Hematopoietic multipotent progenitor cell treated with erythropoietin and hydrocortisone succinate and interleukin-3 and kit ligand, for 17 days (in vitro differentiated cells): ENCODE measurements at regions not wholly inside any gene's neighbourhood (a gene's known extent, or its start where the extent isn't known, plus 50 kb on each side); places are given as distances from the start of the nearest gene placed in this dataset.

ENCODE experiments used
- DNase-seq: peaks from one replicate; pipeline ENCODE4 v3.0.0-alpha.2; 2015; ENCODE audit warnings: low spot score

DNA sequence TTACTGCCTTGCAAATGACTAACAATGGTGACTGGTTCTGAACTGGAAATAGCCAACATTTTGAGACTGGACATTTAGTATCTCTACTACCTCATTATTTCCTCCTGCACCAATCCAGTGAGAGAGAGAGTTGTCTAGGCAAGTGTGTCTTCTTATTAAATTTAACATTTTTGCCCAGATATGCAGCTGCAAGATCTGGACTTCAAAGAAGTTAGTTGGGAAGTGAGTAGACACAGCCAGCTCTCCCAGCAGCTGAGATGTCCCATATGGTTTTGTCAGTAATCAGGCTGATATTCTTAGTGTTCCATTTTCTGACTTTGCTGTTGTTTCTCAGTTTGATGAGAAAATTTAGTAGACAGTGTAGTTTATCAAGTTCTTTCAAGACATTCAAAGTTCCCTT is 1778.8 kb upstream of the CDH6 start:
- no peak for DNase-seq

- no peak for DNase-seq
Observed at GRCh38 chr5:29412979-29413378, 1780.5 kb upstream of the CDH6 start.

DNA sequence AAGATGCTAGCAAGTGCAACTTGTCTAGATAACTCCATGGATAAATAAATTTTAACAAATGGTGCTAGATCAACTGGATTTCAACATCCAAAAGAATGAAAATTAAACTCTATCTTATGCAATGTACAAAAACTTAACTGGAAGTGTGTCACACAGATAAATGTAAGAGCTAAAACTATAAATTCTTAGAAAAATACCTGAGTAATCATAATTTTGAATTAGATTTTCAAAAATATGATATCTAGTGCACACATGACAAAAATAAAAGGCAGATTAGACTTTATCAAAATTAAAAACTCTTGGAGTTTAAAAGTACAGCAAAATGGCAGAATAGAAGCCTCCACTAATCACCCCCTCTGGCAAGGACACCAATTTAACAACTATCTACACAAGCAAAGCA is 1791.2 kb upstream of the CDH6 start:
- no peak for DNase-seq

DNA sequence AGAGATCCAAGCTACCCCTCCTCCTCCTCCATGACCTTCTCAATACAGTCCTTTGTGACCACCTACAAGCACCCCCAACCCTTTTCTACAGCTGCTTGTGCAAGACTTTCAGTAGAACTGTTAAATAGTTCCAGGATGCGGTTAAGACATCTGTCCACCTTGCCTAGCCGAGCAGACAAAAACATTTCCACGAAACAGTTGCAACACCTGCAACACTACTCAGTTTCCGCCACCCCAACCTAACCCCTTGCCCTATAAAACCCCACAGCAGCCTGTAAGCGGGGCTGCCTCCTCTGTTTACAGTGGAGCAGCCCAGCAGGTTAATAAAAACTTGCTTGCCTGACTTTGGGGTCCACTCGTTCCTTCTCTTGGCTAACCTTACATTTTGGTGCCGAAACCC is 1803.5 kb upstream of the CDH6 start:
- DNase-seq, result no peak

DNA sequence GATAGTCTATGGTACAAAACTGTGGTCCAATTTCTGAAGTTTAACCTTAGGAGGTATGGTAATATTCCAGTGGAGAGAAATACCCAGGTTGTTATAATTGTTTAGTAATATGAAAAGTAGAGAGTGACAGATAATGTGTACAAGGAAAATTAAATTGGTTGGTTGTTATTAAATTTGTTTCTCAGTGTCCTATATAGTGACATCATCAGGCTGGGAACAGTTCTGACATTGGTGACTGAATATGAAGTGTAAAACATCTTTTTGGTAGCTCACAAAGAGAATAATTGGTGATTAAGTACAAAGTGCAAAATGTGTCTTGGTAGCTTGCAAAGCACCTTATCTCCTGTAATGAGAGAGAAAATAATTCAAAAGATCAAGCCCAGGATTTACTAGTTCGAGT is 1806.1 kb upstream of the CDH6 start:
- no peak for DNase-seq

DNA sequence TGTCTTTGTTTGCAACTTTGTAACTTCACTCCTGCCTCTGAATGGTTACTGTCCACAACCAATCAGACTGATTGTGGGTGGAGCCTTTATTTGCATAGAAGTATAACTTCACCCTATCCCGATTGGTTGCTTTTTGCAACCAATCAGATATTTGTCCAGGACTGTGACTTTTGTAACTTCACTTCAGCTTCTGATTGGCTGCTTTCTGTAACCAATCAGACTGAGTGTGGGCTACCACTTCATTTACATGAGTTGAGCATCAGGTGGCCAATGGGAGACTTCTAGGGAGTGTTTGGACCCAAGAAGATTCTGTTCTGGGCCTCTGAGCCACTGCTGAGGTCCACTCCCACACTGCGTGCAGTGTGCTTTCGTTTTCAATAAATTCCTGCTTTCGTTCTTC is 1810.7 kb upstream of the CDH6 start:
- DNase-seq, result no peak

DNA sequence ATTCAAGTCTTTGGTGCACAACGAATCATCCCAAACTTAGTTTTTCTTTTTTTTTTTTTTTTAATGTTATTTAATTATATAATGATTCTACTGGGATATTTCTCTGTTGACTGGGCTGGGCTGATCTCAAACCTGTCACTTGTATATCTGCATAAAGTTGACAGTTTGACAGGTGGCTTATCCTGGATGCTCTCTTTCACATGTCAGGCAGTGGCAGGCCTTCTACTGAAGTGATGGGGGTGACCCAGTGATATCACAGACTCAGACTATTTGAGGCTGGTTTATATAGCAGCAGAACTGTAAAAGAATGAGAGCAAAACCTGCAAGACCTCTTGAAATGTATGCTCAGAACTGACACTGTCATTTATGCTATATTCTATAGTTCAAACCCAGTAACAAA is 1813.5 kb upstream of the CDH6 start:
- no peak for DNase-seq

DNA sequence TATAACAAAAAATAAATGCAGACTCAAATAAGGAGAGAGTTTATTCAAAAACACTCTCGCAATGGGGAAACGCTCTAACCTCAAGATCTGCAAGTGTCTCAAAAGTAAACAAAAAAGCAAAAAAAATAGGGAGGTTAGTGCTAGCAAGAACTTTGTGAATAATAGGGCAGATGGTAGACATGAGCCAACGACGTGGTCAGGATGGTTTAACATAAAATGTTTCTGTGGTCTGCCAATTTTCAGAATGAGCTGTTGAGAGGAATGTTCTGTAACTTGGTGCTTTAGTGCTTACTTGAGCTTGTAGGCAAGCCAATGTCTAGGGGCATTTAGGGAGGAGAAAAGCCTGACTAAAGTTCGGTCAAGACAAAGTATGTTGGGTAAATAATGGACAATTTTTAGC is 1813.9 kb upstream of the CDH6 start:
- DNase-seq, result no peak

- DNase-seq, result no peak
Observed at GRCh38 chr5:29378104-29378503, 1815.4 kb upstream of the CDH6 start.

DNA sequence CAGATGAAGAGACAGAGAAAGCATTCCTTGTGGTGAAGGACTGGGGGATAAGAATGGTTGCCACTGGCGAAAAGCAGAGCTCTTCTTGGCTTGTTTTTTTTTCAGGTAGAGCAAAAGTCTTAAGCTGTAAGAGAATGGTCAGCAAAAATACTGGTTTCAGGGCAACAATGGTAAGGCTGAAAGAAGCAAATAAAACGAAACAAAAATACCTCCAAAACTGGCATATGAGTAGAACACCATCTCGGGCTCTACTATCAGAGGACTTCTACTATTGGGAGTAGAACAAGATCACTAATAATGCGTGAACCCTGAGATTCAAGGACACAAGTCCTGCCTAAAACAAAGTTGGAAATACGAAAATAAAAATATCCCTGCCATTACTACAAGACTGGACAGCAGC is 1823.2 kb upstream of the CDH6 start:
- DNase-seq, result no peak

DNA sequence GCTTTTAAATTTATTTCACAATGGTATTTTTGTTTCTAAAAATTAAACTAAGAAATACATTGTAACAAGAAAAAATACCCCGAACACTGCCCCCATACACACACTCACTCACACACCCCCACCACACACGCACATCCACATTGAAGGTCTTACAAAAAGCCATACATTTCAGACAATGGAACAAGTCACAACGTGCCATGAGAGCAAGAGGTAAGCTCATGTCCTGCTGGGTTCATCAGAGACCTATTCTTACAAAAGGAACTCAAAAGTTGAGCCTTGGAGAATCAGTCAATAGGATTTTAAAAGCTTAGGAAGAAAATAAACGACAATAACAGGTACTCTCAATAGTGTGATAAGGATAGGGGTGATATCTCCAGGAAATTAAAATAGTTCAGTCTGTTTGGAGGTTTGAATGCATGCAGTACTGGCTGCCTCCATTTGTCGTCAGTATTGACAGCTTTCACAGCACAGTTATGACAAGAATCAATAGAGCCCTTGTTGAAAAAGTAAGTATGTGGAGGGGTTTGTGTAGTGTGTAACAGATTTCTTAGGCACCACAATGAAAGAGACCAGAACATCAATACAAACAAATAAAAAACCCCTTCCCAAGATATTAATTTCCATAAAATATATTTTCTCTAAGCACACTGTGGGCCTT is 1826.2 kb upstream of the CDH6 start:
- DNase-seq, result no peak

DNA sequence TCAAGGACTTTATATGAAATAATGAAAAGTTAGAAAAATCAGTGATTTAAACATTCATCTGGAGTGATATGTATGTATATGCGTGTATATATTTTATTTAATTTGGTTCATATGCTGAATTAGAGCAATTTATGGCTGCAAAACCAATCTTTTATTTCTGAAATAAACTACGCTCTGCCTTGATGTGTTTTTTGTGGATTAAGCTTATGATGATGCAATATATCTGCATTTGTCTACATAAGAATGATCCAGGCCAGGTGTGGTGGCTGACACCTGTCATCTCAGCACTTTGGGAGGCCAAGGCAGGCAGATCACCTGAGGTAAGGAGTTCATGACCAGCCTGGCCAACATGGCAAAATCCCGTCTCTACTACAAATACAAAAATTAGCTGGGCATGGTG is 1842.3 kb upstream of the CDH6 start:
- DNase-seq, result no peak

GRCh38 chr5:29337030-29337429 is 1856.5 kb upstream of the CDH6 start:
- DNase-seq, result no peak

- no peak for DNase-seq
Observed at GRCh38 chr5:29321591-29321990, 1871.9 kb upstream of the CDH6 start.

DNA sequence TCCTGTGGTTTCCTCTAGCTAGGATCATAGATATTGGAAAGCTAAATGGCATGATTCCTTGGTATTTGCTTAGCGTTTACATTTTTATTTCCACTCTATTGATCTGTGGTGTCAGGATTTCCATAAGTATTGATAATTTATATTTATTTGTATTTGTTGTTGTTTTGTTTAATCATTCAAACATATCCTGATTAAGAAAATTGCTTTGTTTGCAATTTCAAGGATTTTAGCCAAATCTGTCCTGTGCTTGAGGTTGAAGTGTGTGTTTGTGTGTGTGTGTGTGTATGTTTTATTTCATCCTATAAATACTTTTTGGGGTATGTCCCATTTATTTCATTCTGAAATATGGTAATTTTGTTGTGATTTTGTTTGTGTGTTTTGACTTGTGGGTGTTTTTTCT is 1884.1 kb upstream of the CDH6 start:
- DNase-seq, result no peak

DNA sequence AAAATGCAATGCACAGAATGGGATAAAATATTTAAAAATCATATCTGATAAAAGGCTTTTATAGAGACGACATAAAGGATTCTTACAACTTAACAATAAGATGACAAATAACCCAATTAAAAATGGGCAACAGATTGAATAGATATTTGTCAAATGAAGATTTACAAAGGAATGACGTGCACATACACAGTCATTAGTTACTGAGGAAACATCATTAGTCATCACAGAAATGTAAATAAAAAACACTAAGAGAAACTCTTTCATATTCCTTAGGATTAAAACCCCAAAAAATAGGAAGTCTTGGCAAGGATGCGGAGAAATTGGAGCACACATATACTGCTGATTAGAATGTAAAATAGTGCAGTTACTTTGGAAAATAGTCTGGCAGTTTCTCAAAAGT is 1886.0 kb upstream of the CDH6 start:
- no peak for DNase-seq

GRCh38 chr5:29304545-29304944 is 1888.9 kb upstream of the CDH6 start:
- no peak for DNase-seq

GRCh38 chr5:29296548-29296947 is 1896.9 kb upstream of the CDH6 start:
- DNase-seq, result no peak

DNA sequence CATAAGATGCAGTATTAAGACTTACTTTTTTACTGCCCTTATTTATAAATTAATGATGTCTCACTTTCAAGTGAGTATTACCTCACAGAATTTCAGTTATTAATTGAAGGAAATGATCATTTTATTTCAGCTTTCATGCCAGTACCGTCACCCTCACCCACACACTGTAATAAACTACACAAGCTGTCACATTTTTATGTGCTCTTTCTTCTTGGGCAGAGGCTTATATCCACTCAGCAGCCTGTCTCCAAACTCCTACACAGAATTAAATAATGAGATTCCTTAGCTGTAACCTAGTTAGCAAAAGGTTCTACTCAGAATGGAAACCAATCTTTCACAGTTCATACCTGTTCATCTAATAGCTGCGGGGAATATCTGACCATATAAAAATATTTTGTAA is 1915.8 kb upstream of the CDH6 start:
- DNase-seq, result no peak

DNA sequence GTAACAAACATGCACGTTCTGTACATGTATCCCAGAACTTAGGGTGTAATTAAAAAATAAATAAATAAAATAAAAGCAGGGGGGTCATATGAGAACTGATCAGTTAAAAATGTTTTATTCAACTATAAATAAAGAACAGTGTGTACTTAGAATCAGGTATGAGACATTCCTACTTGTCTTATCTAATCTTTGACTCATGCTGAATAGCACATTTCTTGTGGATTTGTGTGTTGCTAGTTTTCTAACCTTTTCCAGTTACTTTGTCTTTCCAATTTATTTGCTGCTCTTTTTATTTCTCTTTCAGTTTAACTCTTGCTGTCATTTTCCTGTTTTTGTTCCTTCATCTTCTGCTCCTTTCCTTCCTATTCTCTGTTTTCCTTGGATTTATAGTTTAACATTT is 1917.1 kb upstream of the CDH6 start:
- DNase-seq, result no peak

- no peak for DNase-seq
Observed at GRCh38 chr5:29263915-29264351, 1929.6 kb upstream of the CDH6 start.

GRCh38 chr5:29262339-29263123 is 1931.0 kb upstream of the CDH6 start:
- no peak for DNase-seq

DNA sequence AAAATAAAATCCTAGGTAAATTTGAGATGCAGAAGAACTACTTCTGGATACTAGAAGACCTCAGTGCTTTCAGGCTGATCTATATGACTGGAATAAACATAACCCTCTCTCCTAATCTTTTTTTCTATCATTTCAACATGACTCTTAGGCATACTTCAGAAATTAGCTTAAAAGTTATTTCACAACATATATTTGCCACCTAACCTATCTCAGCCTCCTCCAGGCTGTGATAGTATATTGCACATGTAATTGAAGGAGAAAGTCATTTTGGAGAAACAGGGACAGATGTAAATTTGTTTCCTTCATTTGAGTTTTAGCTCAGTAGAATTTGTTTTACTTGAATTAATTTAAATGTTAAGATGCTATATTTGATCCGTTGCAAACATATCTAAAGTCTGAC is 1932.3 kb upstream of the CDH6 start:
- no peak for DNase-seq

GRCh38 chr5:29252390-29252789 is 1941.1 kb upstream of the CDH6 start:
- DNase-seq, result no peak
